ENCODE measurements at regions not wholly inside any gene's neighbourhood (a gene's known extent, or its start where the extent isn't known, plus 50 kb on each side); places are given as distances from the start of the nearest gene placed in this dataset.

DNA sequence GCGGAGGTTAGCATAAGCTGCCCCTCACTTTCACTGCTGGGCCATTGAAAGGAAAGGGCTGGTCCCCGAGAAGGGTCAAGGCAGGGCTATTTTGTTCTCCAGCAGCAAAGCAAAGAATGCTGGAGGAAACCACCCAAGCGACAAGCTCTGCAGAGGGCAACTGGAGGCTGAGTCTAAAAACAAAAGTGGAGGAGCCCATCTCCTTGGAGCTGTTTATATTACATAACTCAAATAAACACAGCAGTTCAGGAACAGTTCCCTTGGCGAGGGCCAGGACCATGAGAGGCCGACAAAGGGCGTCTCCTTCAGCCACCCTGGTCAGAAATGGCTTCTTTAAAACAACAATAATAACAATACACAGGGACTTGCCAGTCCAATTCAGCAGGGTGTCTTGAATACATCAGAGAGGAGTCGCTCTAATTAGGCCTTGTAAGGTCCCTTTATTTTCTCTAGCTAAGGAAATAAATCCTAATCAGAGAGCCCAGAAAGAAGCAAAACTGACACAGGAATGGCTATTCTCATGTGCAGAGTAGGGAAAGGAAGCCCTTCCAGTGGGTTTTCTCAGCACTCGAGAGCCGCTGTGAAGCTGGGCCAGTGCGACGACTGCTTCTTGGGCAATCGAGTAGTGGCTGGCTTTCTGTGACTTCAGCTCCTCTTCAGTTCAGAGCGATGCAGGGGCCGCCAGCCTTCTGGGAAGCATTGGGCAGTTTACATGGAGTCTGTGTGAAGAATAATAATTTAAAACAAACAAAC lies 57.0 kb upstream of the TARBP1 start:
- peaks cover 37% of the 10 kb centered on the region for H3K4me1 ChIP-seq (ENCODE audit: control insufficient read depth, insufficient read depth, low read length)
- H3K4me3 ChIP-seq (ENCODE audit: insufficient read depth, low read depth, low read length): no peak overlapping the region
- no peak overlapping the region for H3K27ac ChIP-seq (ENCODE audit: insufficient read depth, low read depth, low read length, poor library complexity, severe bottlenecking)
- no peaks in the 10 kb centered on the region for H3K9me3 ChIP-seq (ENCODE audit: control insufficient read depth, low read length)
- no peaks in the 10 kb centered on the region for H3K27me3 ChIP-seq (ENCODE audit: control insufficient read depth, insufficient read depth, low read length, poor library complexity, severe bottlenecking)
- WGBS, 2 experiments: 76 to 78% methylated on average over 14 of the region's 14 CpGs
- no peaks in the 10 kb centered on the region for H3K36me3 ChIP-seq (ENCODE audit: control insufficient read depth, insufficient read depth, low read length)

DNA sequence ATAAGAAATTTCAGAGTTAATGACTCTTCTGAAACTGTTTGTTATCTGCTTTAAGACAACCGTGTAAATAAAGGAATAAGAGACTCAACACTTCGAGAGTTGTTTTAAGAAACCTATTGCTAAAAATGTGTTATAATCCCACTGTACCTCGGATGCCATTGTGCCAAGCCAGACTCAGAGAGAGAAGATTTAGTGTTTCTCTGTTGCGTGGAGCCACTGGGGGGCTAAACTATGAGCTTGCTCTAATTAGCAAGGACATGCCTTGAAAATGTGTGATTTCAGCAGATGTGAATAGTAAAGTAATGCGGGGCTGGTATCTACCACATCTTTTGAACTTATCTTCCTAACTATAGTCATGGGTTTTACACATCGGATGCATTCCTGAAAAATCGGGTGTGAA lies 56.2 kb upstream of the TARBP1 start:
- 95% methylated on average over 6 to 7 of the region's 7 CpGs for WGBS, 2 experiments
- no peak overlapping the region for H3K27ac ChIP-seq (ENCODE audit: insufficient read depth, low read depth, low read length, poor library complexity, severe bottlenecking)
- H3K4me1 ChIP-seq (ENCODE audit: control insufficient read depth, insufficient read depth, low read length): peaks cover 41% of the 10 kb centered on the region
- H3K27me3 ChIP-seq (ENCODE audit: control insufficient read depth, insufficient read depth, low read length, poor library complexity, severe bottlenecking): no peaks in the 10 kb centered on the region
- H3K4me3 ChIP-seq (ENCODE audit: insufficient read depth, low read depth, low read length): no peak overlapping the region
- H3K36me3 ChIP-seq (ENCODE audit: control insufficient read depth, insufficient read depth, low read length): no peaks in the 10 kb centered on the region
- no peaks in the 10 kb centered on the region for H3K9me3 ChIP-seq (ENCODE audit: control insufficient read depth, low read length)

DNA sequence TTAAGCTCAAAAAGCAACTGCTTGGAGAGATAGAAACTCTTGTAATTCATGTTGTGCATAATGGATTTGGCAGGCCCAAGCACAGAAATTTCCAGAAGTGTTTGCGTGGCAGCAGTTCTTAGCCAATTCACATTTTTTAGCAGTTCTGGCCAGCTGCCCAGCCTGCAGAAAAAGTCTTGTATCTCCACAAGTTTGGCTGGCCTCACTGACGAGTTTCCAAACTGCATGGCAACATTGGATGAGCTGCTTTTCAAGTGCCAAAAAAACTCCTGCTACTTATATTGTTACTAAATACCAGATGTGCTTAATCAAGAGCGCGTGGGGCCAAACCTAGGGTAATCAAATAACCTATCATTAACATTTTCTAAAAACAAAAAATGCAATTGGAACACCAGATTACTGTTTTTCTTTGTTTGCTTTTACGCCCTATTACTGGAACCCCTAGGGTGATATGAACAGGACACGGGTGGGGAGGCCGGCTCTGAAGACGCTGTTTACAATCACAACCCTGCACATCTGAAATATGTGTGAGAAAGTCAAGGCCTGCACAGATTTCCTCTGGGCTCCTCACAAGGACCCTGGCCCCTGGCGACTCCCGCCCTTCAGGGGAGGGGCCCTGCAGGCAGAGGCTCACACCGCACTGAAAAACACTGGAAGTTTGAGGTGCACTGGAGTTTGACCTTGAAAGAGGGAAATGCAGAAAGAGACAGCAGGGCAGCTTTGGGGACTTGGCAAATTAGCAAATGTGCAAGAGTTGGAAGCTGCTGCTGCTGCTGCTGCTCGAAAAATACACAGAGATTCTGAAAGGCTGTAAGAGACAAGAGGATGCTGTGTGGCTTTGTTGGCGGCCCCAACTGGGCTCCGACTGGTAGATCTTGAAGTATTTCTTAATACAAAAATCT lies 55.2 kb upstream of the TARBP1 start:
- no peaks in the 10 kb centered on the region for H3K36me3 ChIP-seq (ENCODE audit: control insufficient read depth, insufficient read depth, low read length)
- no peaks in the 10 kb centered on the region for H3K9me3 ChIP-seq (ENCODE audit: control insufficient read depth, low read length)
- H3K4me1 ChIP-seq (ENCODE audit: control insufficient read depth, insufficient read depth, low read length): peaks cover 41% of the 10 kb centered on the region
- H3K27me3 ChIP-seq (ENCODE audit: control insufficient read depth, insufficient read depth, low read length, poor library complexity, severe bottlenecking): no peaks in the 10 kb centered on the region
- H3K27ac ChIP-seq (ENCODE audit: insufficient read depth, low read depth, low read length, poor library complexity, severe bottlenecking): no peak overlapping the region
- no peak overlapping the region for H3K4me3 ChIP-seq (ENCODE audit: insufficient read depth, low read depth, low read length)
- WGBS, 2 experiments: 89 to 91% methylated on average over 14 of the region's 14 CpGs

DNA sequence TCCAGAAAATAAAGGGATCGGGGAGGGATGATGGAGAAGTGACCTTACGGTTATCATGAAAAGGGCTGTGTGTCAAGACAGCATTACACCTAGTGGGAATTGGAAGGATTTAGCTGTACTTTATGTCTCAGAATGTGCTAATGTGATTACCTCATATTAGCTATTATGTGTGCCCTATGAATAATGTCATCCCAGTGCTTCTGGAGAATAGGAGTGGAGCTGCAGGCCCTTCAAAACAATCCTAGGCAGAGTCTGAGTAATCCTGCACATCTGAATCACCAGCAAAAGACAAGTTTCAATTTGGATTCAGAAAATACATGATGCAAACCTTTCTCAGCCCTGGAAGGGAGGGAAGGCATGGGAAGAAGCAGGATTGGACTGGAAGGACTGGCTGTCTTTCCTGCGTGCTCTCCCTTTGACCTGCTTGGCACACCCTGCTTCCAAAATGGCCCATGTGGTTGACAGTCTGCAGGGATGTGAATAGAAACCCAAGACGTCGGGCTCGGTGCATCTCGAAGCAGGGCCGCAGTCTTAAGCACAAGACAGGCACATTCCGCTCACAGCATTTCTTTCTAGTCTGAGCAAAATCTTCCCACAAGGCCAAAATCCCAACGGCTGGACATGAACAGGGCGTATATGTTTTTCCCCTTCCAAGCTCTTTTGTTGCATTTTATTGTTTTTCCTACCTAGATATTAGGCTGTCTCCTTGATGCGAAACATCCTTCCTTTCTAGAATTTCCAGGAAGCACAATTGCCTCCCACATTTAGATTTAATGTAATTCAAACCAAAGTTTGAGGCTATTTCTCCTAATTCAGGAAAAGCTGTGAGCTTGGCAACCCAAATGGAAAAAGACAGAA lies 54.3 kb upstream of the TARBP1 start:
- Histone ChIP-seq H3K27me3 (ENCODE audit: control insufficient read depth, insufficient read depth, low read length, poor library complexity, severe bottlenecking) (no peaks in the 10 kb centered on the region), H3K4me1 (ENCODE audit: control insufficient read depth, insufficient read depth, low read length) (peaks cover 41% of the 10 kb centered on the region), H3K4me3 (ENCODE audit: insufficient read depth, low read depth, low read length) (no peak overlapping the region), H3K36me3 (ENCODE audit: control insufficient read depth, insufficient read depth, low read length) (no peaks in the 10 kb centered on the region), H3K27ac (ENCODE audit: insufficient read depth, low read depth, low read length, poor library complexity, severe bottlenecking) (no peak overlapping the region), H3K9me3 (ENCODE audit: control insufficient read depth, low read length) (no peaks in the 10 kb centered on the region)
- 93 to 94% methylated on average over 12 of the region's 12 CpGs for WGBS, 2 experiments

DNA sequence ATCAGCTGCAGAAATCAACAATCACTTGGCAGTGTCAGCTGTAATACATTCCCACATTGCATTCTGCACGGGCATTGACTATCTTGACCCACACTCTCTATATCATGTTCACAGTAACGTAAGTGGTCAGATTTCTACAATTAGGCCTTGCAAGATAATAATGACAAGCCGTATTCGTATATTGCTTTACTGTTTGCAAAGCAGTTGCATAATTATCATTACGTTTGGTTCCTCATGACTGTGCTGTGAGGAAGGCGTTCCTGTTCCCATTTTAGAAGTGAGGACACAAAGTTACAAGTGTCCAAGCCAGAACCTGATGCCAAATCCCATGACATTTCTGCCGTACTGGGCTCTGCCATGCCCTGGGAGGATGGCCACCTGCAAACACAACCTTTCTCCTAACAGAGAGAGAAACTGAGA lies 53.5 kb upstream of the TARBP1 start:
- H3K9me3 ChIP-seq (ENCODE audit: control insufficient read depth, low read length): no peaks in the 10 kb centered on the region
- no peaks in the 10 kb centered on the region for H3K36me3 ChIP-seq (ENCODE audit: control insufficient read depth, insufficient read depth, low read length)
- H3K4me1 ChIP-seq (ENCODE audit: control insufficient read depth, insufficient read depth, low read length): peaks cover 41% of the 10 kb centered on the region
- H3K27me3 ChIP-seq (ENCODE audit: control insufficient read depth, insufficient read depth, low read length, poor library complexity, severe bottlenecking): no peaks in the 10 kb centered on the region
- no peak overlapping the region for H3K4me3 ChIP-seq (ENCODE audit: insufficient read depth, low read depth, low read length)
- no peak overlapping the region for H3K27ac ChIP-seq (ENCODE audit: insufficient read depth, low read depth, low read length, poor library complexity, severe bottlenecking)
- whole genome bisulfite sequencing, 2 experiments: 94% methylated on average over 7 of the region's 7 CpGs

DNA sequence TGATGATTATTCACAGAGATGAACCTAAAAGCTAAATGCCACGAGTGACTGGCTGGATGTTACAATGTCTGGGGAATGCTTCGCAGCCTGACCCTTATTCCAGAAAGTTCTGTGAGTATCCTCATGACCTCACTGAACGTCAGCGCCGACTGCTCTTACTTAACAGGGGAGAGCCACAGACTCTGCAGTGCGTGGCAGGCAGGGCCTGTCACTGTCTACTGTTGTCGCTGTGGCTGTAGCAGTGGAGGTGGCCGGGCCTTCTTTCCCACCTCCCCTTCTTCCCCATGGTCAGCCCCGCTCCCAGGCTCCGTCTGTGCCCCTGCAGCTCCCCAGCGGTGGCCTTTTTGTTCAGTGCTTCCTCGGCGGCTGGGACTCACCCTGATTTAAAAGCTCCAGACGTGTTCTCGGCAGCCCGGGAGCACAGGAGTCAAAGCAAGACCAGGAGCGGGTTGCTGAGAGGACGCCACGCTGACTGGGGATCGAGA lies 52.2 kb upstream of the TARBP1 start:
- no peaks in the 10 kb centered on the region for H3K36me3 ChIP-seq (ENCODE audit: control insufficient read depth, insufficient read depth, low read length)
- H3K4me1 ChIP-seq (ENCODE audit: control insufficient read depth, insufficient read depth, low read length): peaks cover 33% of the 10 kb centered on the region
- peak overlapping the region; percentile 47 for H3K27ac ChIP-seq (ENCODE audit: insufficient read depth, low read depth, low read length, poor library complexity, severe bottlenecking)
- no peak overlapping the region for H3K4me3 ChIP-seq (ENCODE audit: insufficient read depth, low read depth, low read length)
- H3K9me3 ChIP-seq (ENCODE audit: control insufficient read depth, low read length): no peaks in the 10 kb centered on the region
- no peaks in the 10 kb centered on the region for H3K27me3 ChIP-seq (ENCODE audit: control insufficient read depth, insufficient read depth, low read length, poor library complexity, severe bottlenecking)
- 58 to 59% methylated on average over 20 of the region's 20 CpGs for WGBS, 2 experiments

DNA sequence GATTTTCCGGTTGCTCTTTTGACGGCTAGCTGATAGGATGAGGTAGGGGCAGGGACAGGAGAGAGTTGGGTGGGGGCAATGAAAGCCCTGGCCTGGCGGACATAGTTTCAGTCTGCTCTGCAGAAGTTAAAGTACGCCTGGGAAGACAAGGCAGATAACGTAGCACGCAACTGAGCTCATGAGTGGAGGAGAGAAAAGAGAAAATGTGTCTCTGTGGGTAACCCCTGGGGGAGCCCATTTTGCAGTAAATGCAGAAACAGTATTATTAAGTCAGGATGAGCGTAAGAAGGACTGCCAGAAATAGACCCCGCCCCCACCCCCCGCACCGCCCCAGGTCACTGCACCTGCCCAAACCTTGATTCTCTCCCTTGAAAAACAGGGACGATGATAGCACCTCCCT lies 51.7 kb upstream of the TARBP1 start:
- Histone ChIP-seq H3K4me3 (ENCODE audit: insufficient read depth, low read depth, low read length) (no peak overlapping the region), H3K4me1 (ENCODE audit: control insufficient read depth, insufficient read depth, low read length) (peaks cover 28% of the 10 kb centered on the region), H3K9me3 (ENCODE audit: control insufficient read depth, low read length) (no peaks in the 10 kb centered on the region), H3K36me3 (ENCODE audit: control insufficient read depth, insufficient read depth, low read length) (no peaks in the 10 kb centered on the region), H3K27me3 (ENCODE audit: control insufficient read depth, insufficient read depth, low read length, poor library complexity, severe bottlenecking) (no peaks in the 10 kb centered on the region), H3K27ac (ENCODE audit: insufficient read depth, low read depth, low read length, poor library complexity, severe bottlenecking) (no peak overlapping the region)
- WGBS, 2 experiments: 91 to 93% methylated on average over 11 of the region's 11 CpGs

DNA sequence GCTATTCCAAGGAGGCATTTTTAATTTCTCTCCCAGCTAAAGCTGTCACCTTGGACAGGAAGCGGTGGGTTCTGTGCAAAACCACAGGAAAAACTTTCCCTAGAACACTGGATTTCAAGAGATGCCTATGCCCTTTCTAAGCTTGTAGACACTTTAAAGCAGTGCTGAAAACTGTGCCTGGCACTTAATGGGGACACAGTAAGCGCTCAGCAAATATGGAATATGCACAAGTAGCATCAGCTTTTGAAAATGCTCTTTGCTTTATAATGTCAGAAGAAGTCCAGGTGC lies 50.9 kb upstream of the TARBP1 start:
- no peaks in the 10 kb centered on the region for H3K9me3 ChIP-seq (ENCODE audit: control insufficient read depth, low read length)
- no peak overlapping the region for H3K4me3 ChIP-seq (ENCODE audit: insufficient read depth, low read depth, low read length)
- 94% methylated on average over 2 of the region's 2 CpGs for WGBS, 2 experiments
- peaks cover 20% of the 10 kb centered on the region for H3K4me1 ChIP-seq (ENCODE audit: control insufficient read depth, insufficient read depth, low read length)
- no peaks in the 10 kb centered on the region for H3K36me3 ChIP-seq (ENCODE audit: control insufficient read depth, insufficient read depth, low read length)
- H3K27me3 ChIP-seq (ENCODE audit: control insufficient read depth, insufficient read depth, low read length, poor library complexity, severe bottlenecking): no peaks in the 10 kb centered on the region
- H3K27ac ChIP-seq (ENCODE audit: insufficient read depth, low read depth, low read length, poor library complexity, severe bottlenecking): no peak overlapping the region

DNA sequence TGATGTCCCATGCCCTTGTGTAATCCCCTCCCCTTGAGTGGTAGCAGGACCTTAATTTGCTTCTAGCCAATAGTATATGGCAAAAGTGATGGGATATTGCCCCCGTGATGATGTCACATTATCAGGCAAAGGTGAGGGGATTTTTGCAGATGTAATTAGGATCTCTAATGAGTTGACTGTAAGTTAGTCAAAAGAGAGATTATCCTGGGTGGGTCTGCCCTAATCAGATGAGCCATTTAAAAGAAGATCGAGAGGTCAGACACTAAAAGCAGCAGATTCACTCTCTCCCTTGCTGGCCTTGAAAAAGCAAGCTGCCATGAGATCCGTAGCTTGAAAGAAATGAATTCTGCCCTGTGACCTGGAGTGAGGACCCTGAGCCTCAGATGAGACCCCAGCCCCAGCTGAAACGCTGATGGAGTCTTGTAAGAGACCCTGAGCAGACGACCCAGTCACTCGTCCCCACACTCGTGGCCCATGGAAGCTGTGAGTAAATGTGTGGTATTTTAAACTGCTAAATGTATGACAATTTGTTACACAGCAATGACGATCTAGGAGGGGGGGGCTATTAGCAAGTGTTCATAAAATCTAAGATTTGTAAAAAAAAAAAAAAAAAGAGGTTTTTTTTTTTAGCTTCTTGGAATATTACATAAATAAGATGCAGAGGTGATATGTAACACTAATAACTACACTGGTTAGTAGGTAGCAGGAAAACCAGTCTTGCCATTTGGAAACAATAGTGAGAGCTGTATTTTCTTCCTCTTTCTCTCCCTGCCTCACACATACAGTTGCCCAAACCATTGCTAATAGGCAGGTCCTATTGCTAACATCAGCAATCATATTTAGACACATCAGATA lies 50.3 kb upstream of the TARBP1 start:
- Histone ChIP-seq H3K36me3 (ENCODE audit: control insufficient read depth, insufficient read depth, low read length) (no peaks in the 10 kb centered on the region), H3K27ac (ENCODE audit: insufficient read depth, low read depth, low read length, poor library complexity, severe bottlenecking) (no peak overlapping the region), H3K27me3 (ENCODE audit: control insufficient read depth, insufficient read depth, low read length, poor library complexity, severe bottlenecking) (no peaks in the 10 kb centered on the region), H3K4me1 (ENCODE audit: control insufficient read depth, insufficient read depth, low read length) (peaks cover 17% of the 10 kb centered on the region), H3K4me3 (ENCODE audit: insufficient read depth, low read depth, low read length) (no peak overlapping the region), H3K9me3 (ENCODE audit: control insufficient read depth, low read length) (no peaks in the 10 kb centered on the region)
- 91 to 92% methylated on average over 8 of the region's 8 CpGs for WGBS, 2 experiments

All from ectodermal cell (in vitro differentiated cells).